NCI-H146 treated with DMSO at 0.1 percent for 48 hours (cell line): ENCODE measurements at regions not wholly inside any gene's neighbourhood (a gene's known extent, or its start where the extent isn't known, plus 50 kb on each side); places are given as distances from the start of the nearest gene placed in this dataset.
"Not testable (repeated sequence)": the region's sequence is repeated elsewhere in the genome, so short reads cannot be mapped to it uniquely, and the experiment has no call there.

Experiments used
- DNase-seq: peaks from one replicate; lab custom pipeline; 2025; ENCODE audit not compliant: unreplicated experiment; lab: John Stamatoyannopoulos, UW

DNA sequence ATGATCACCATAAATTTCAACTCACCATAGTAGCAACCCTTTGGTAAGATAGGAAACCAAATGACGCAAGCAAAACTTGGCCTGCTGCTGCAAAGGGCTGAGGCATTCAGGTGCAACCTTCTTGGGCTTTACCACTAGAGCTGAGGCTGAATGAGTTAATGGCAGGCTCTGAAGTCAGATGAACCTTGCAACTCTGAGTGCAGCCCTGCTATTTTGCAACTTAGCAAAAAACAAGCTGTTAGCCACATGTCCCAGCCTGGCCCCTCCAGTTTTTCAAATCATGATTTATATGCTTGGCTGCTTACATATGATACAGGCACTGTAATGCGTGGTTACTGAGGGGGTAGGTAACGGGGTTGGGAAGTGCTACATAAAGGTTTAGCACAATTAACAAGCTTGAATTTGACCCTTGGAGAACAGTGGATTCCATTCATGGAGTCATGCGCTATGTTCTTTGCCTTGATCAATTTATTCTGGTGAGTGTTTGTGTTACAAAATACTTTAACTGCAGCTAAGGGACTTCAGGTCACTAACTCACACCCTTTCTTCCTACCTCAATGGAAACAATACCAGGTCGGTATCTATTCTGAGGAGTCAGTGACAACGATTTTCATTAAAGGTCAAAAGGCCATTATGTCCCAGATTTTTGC lies 80.5 kb upstream of the PPARGC1A start:
- DNase-seq, result no peak

DNA sequence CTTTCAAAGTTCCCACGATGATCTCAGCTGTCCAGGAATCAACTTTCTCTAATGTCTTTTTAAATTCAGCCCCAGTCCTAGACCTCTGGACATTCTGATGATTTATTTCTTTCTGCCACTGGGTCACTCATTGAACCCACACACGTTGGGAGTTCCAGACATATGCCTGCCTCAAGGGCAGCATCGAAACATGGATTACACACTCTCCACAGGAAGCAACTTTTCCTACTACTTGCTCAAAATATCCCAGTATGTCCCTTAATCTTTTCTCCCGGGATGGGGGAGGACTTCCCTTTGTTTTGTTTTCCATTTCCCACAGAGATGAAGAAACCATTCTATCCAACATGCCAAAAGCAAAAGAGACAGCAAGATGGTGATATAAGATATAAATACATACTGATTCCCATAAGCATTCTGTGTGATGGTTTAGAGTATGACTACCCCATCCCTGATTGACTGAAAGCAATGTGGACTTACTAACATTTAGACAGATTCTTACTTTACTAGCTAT lies 79.8 kb upstream of the PPARGC1A start:
- no peak for DNase-seq

DNA sequence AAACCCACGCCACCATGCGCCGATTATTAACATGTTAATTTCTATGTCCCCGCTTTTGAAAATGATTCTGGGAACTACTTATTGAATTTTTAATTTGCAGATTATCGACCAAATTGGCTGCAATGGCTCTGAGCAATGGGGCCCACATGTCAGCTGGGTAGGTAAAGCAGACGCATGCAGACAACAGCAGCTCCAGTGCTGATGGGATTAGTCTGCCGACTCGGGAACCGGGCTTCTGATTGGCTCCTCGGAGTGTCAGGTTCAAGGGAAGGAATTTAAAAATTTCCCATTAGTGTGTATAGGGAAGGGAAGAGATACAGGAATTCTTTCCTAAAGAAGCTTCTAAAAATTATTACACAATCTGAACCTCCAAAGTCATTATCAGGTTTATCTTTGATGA lies 77.4 kb upstream of the PPARGC1A start:
- no peak for DNase-seq

DNA sequence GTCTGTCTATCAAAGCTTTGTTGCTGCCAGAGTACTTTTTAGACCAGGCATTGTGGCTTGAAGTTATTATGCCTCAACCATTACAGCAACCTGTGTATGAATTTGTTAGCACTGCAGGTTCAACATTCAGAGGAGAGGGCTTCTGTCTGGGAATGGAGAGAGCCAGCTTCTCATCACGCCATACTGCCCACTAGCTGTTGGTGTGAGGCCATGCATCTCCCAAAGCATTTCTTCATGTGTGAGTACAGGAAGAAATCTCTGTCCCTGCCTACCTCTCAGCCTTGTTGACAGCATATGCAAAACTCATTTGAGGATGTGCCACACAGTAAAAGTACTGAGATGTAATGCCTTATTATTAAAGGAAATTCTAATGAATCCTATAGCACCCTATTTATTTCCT lies 76.9 kb upstream of the PPARGC1A start:
- no peak for DNase-seq

DNA sequence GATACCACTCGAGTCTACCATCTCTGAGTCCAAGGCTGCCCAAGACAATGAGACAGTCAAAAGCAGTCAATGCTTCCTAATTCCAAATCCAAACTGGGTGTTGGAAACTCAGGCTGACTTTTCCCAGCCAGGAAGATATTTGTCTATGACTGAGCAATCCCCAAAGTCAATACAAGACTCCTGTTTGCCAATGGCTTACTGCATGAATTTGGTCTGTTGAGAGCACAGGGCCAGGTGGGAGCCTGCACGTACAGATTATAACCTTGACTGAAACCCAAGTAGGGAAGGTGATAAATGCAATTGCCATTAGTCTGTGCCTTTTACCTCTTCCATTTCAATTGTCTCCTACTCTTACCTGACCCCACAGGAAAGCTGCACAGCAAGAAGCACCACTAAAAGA lies 72.6 kb upstream of the PPARGC1A start:
- DNase-seq, result no peak

DNA sequence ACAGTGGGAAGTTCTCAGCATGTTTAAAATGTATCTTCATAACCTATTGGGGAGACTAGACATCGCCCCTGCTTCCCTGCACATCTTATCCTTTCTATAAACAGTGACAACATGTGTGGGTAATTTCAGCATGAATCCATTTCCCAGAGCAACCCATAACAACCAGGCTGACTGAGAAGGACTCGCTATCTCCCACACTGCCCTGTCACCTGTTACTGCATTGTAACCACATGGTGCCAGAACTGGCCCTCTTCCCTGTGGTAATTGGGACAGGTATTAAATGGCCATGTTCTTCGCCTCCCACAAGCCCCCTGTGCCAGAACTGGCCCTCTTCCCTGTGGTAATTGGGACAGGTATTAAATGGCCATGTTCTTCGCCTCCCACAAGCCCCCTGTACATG lies 71.5 kb upstream of the PPARGC1A start:
- DNase-seq, result not testable (repeated sequence)

DNA sequence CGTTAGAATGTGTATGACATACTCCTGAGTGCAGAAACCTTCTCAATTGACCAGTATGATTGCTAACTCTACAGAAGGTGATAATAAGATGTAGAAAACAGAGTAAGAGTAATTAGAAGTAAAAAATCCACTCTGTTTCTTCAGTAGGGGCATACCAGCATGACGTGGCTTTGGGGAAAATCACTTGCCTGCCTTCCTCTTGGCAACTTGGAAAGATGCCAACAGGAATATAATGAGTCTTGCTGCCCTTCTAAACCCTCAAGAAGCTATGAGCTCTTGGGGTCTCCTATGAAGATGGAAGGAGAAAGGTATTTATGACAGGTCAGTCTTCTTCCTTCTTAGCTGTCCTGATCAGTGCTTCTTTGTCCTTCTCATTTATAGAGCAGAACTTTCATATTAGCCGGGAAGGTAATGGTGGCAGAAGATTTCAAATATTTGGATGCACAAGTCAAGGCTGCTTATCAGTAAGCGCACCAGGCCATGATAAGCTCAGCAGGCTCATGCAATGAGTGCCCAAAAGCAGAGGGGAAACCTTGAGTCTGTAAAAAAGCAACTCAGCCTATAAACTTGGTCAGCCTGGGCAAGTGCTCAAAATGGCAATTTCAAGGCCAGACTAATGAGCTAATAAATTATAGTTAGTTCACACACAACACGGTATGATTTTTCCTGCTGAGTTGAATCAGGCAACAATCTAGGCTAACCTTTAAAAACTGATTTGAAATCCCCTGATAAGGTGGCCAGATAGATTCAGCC lies 69.7 kb upstream of the PPARGC1A start:
- no peak for DNase-seq

DNA sequence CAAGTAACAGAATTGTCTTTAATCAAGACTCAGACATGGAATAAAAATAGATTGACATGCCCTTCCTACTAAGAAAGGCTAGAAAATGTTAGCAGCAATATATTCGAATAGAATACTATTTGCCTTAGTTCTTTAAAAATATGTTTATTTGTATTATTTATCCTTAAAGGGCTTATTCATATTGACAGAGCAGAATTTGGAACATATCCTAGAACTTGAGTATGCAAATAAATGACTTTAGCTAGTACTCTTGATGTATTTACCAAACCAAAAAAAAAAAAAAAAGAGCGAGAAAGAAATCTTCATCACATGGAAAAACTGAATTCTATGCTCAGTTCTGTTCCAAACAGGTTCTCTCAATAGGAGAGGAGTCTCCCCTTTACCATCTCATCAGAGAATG lies 68.9 kb upstream of the PPARGC1A start:
- DNase-seq, result no peak

DNA sequence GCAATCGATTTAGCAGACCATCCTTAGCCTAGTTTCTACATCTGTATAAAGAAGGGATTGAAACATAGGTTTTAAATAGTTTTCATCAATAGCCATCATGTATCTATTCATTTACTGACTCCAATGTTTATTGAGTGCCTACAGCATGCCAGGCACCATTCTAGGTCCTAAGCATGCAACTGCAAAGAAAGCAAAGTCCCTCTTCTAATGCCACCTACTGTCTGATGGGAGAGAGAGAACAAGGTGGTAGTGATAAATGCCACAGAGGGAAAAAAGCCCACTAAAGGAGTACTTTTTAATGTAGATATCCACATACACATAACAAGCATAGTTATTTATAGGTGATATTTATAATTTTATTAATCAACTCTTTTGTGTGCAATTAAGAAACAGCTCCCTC lies 67.6 kb upstream of the PPARGC1A start:
- no peak for DNase-seq

DNA sequence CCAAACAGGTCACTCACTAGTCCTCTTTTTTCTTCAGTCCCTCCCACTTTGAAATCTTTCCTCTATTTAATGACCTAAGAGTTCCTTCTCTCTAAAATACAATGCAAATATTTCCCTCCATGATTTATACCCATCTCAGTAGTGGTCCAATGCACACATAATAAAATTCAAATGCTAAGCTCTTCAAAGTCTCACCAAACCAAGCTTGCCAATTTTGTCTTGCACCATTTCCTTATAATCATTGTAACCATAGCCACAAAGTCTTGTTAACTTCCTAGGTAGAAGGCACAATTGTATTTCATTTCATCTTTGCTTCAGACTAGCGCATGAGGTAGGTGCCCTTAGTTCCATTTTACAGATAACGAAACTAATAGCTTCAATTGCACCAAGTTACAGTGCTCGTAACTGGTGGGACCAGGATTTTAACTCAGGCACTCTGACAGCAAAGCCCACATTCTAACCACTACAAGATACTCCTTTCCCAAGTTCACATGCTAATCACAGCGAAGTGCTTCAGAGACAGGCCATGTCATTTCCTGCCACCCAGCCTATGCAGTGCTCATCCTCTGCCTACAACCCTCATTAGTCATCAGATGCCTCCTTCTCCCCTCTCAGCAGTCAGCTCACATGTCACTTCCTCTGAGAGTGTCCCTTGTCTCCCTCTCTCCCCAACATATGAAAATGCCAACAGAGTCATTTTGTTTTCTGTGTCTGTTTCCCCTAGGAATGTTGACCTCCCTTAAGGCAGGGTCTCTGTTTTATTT lies 66.9 kb upstream of the PPARGC1A start:
- no peak for DNase-seq

DNA sequence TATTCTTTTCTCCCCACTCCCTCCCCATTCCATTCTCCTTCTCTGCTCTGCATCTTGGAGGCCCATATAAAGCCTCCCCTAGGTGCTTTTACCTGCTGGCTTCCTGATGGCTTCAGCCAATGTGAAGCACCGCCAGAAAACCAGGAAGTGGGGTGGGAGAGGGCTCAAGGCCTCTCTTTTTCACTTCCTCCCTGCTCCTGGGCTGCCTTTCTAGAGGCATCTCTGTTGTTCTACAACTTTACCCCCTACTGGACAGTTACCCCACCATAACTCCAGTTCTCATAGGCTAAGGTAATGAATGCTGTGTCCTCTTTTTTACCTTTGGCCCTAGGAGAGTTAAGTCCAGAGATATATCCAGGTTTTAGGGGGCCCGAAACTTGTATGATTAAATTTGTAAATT lies 62.4 kb upstream of the PPARGC1A start:
- DNase-seq, result no peak

DNA sequence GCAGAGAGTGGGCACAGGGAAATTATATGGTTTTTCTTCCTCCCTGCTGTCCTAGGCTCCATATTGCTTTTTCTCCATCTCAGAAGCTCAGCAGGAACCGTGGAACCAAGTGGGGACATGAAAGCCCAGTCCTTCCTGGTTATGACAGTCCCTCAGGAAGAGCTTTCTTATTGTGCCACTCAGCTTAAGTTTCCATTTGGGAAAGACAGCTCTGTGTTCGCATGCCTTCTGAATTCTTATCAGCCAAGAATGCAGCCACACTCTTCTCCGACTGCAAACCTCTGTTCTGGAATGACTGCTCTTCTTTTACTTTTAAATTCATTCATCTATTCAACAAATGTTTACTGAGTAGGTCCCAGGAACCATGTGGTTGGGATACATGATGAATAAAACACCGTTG lies 58.0 kb upstream of the PPARGC1A start:
- no peak for DNase-seq

DNA sequence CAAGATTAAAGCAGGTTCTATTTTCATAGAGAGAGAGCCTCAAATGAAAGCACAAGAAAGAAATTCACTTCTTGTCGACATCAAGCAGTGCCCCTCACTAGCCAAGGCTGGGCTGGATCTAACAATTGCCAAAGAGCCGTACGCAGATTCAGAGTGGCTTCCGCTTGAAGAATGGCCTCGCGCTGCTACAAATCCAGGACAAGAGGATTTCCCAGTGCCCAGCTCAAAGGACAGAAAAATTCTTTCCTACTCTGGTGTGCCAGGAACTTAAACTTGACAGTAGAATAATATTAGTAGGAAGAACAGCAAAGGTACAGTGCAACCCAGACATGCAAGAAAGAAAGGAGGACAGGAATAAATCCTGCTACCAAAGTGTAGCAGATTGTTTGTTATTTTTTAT lies 56.5 kb upstream of the PPARGC1A start:
- DNase-seq, result no peak

DNA sequence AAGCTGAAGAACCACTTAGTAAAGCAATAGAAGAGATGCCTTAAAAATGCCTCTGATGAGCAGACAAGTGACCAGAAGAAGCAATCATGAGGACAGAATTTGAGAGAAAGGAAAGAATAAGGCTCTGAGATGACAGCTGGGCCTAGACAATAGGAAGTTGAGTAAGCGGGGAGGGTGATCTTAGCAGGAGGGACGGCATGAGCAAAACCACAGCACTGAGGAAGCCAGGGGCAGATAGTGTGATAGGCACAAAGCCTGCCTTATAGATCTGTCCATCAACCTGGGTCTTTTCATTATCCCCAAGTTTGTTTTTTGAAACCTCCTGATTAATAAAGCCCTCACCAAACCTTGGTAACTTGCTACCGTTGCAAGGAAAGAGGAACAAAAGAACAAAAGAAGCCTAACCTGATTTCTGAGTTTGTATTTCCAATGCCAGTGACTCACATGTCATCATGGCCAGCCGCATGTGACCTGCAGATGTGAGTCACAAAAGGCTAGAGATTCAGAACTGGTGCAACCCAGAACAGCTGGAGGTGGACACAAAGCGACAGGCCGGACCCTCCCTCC lies 55.7 kb upstream of the PPARGC1A start:
- no peak for DNase-seq

DNA sequence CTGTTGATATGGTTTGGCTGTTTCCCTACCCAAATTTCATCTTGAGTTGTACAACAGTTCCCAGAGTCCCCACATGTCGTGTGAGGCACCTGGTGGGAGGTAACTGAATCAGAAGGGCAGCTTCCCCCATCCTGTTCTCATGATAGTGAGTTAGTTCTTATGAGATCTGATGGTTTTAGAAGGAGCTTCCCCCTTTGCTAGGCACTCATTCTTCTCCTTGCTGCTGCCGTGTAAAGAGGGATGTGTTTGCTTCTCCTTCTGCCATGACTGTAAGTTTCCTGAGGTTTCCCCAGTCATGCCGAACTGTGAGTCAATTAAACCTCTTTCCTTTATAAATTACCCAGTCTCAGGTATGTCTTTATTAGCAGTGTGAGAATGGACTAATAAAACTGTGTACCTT lies 54.7 kb upstream of the PPARGC1A start:
- not testable (repeated sequence) for DNase-seq

DNA sequence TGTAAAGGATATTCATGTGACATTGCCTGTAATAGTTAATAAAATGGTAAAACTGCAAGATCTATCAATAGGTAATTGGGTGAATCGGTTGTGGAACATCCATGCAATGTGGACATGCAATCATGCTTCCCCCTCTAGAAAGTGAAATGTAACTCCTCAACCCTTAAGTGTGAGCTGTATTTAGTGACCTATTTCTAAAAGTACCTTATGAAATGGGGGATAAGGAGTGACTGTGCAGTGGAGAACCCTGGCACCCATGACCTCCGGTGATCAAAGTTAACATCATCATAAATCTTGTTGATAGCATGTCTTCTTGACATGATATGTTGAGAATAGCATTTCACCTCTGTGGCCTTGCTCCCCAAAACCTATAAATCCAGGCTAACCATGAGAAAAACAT lies 53.6 kb upstream of the PPARGC1A start:
- DNase-seq, result no peak

DNA sequence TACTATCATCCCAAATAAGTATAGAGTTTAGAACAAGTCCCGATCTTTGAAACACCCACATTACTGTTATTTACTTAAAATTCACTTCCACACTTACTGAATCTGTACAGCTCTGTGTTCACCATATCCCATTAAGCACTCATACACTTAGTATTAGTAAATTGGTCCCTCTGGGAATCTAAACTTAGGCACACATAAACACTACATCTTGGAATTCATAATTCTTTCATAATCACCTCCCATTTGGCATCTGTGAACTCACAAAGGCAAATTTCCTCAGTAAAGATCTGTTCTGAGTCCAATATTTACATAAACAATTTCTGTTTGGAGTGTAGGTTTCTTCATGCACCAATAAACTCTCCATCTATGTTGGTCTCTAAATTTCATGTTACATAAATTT lies 52.6 kb upstream of the PPARGC1A start:
- DNase-seq, result no peak
